Erythroblast (primary cell): ENCODE measurements at regions not wholly inside any gene's neighbourhood (a gene's known extent, or its start where the extent isn't known, plus 50 kb on each side); places are given as distances from the start of the nearest gene placed in this dataset.
"Not testable (repeated sequence)": the region's sequence is repeated elsewhere in the genome, so short reads cannot be mapped to it uniquely, and the experiment has no call there.

Source experiments
- GATA1 ChIP-seq: IDR thresholded peaks from 2 replicates; pipeline ENCODE4 v1.6.1; 2011; ENCODE audit warnings: low read depth, mild to moderate bottlenecking, control low read depth, low read length, moderate library complexity
- POLR2A ChIP-seq: IDR thresholded peaks from 2 replicates; pipeline ENCODE4 v1.6.1; 2011; ENCODE audit warnings: mild to moderate bottlenecking, low read length

DNA sequence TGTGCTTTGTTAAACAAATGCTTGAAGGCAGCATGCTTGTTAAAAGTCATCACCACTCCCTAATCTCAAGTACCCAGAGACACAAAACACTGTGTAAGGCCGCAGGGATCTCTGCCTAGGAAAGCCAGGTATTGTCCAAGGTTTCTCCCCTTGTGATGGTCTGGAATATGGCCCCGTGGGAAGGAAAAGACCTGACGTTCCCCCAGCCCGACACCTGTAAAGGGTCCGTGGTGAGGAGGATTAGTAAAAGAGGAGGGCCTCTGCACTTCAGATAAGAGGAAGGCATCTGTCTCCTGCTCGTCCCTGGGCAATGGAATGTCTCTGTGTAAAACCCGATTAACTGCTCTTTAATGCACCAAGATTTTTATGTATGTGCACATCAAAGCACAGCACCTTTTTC is 49.9 kb upstream of the ZNF527 start:
- TF ChIP-seq POLR2A, GATA1: not testable (repeated sequence)
